GM10266 (cell line): ENCODE measurements at regions not wholly inside any gene's neighbourhood (a gene's known extent, or its start where the extent isn't known, plus 50 kb on each side); places are given as distances from the start of the nearest gene placed in this dataset.

ENCODE experiments used
- DNase-seq: peaks from one replicate; pipeline ENCODE4 v3.0.0; 2012; ENCODE audit errors: extremely low spot score
- CTCF ChIP-seq: IDR thresholded peaks from 2 replicates; pipeline ENCODE4 v1.5.1; 2012; ENCODE audit warnings: mild to moderate bottlenecking, low read depth; ENCODE audit not compliant: control insufficient read depth, insufficient read depth; ENCODE audit errors: missing control alignments

- DNase-seq = no peak
- no peak for TF ChIP-seq CTCF
Measured at GRCh38 chr12:86663716-86664115, 407.5 kb upstream of the MGAT4C start.

DNA sequence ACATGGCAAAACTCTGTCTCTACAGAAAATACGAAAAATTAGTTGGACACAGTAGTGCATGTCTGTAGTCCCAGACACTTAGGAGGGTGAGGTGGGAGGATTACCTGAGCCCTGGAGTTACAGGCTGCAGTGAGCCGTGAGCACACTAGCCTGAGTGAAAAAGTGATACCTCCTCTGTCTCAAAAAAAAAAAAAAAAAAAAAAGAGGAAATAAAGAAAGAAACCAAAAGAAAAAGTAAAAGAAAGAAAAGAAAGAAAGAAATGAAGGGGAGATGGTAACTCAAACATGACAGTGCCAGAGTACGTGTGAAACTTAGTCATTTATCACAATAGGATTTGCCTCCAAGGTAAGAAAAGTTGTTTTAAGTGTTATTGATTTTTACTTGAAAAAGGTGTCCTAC is 407.0 kb upstream of the MGAT4C start:
- no peak for DNase-seq
- TF ChIP-seq CTCF = no peak

DNA sequence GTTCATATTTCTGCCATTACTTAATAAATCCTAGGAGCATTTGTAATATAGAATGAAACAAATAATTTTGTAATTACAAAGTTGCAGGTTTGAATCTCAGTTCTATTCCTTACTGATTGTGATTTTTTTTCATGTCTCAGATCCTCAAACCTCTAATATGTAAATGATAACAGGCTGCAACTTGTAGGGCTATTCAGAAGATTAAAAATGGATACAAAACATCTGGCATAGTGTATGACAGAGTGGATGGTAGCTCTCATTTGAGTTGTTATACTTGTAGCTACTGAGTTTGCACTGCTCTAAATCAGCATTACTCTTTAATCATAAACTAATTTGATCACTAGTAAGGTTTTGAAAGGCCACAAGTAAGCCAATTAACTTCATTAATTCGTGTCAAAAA is 406.3 kb upstream of the MGAT4C start:
- TF ChIP-seq CTCF = no peak
- DNase-seq = no peak

DNA sequence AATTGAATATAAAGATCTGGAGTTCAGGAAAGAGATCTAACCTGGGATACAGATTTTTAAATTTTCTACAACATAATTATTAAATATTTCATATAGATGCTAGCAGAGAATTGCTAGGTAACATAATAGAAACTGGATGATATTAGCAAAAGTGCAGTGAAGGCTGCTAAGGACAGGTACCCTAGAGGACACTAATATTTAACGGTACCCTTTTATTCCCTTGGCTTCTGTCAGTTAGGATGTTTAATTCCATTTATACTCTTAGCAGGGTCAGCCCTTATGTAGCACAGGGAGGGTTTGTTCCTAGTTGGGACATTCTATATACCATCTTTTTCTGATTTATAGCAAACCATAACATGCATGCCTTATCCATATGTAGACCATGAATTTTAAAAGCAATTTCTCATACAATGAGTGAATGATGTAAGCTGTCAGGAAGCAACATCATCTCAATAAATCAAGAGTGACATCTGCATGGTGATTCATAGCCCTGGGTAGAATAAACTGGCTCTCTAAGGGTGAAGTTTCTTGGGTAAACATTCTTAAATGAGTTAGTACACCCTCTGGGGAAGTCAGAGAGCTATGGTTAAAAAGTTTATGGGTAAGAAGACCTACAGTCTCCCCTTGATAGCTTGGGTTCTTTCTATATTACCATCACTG is 404.4 kb upstream of the MGAT4C start:
- DNase-seq = no peak
- TF ChIP-seq CTCF = no peak

GRCh38 chr12:86659985-86660384 is 403.8 kb upstream of the MGAT4C start:
- no peak for TF ChIP-seq CTCF
- no peak for DNase-seq

GRCh38 chr12:86658303-86658702 is 402.1 kb upstream of the MGAT4C start:
- no peak for DNase-seq
- no peak for TF ChIP-seq CTCF

DNA sequence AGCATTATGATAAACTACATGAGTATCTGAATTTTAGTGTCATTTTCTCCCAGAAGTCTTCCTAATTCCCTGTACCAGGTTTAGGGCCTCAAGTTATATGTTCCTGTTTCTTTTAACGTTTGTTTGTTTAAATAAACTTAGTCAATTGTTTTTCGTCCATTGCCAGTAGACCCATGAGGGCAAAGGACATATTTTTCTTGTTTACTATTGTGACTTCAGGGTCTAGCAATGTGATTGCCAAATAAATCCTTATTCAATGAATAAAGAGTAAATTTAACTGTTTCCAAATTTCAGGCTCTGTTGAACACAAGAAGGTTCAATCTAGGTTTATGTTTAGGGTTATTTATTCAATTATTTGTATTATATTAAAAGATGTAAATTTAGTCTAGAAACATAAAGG is 391.6 kb upstream of the MGAT4C start:
- TF ChIP-seq CTCF = no peak
- no peak for DNase-seq
